ENCODE measurements at regions not wholly inside any gene's neighbourhood (a gene's known extent, or its start where the extent isn't known, plus 50 kb on each side); places are given as distances from the start of the nearest gene placed in this dataset.

DNA sequence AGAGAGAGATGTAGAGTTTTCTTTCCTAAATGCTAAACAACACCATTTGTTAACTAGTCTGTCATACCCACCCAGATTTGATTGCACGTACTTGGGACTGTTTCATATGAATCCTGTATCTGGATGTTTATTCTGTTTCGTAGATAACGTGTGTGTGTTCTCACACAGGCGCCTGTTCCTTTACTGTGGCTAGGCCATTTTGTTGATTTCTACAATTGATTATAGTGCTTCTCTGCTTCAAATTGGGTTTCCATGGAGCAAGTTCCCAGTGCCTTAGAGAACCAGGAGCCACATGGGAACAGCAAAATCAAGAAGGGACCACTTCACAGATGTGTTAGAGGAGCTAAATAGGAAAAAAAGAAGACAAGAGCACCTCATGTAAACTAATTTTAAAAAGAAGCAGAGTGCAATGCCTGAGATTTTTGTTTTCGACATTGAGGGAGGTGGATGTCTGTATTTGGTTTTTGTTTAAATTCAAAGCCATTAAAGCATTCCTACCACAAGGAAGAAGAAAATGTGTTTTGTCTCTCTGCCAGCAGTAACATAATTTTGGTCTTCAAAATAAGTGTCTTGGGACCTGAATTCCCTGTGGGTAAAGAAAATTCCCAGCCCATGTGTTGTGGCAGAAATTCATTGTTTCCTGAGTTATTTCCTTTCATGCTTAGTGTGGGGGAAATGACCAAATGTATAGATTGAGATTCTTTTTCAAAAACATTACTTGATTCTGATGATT, 424.0 kb upstream of the C2CD4B start:
- POLR2A ChIA-PET = no interaction called here

DNA sequence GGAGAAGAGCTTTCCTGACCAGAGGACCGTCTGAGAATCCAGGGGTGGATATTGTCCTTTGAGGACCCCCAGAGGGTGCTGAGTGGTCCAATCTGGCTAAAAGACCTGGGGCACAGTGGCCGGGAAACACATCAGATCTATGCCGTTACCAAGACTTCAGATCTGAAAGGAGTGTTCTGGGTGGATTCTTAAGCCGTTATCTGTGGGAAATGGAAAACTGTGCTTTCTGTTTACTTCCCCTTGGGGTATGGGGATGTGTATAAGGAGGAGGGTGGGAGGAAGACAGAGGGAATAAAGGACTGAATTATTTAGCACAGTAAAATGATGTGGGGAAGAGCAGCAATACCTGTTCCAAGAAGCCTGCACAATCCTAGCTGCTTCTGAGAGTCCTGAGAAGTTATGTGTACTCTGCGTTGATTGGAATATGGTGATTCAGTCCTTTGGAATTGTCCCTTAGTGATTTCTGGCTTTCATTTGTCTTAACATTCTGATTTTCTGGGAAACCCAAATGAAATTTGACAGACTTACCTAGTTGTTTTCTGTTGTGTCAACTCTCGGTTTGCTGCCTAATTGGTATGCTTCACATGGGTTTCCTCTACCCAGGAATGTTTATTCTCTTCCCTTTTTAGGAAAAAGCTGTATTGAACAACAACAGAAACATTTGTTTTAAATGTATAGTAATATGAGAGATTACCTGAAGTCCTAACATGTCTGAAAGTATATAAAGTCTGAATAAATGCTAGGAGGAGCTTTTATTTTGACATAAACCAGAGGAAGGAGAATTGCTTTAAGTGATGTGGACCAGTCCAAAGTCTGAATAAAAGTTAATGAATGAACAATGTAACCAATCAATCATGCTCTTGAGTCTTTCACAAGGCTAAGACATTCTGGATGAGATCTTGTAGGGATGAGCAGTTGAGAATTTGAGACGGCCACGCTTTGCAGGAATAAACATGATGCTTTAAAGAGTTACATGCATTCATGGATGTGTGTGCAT, 427.1 kb upstream of the C2CD4B start:
- Histone ChIP-seq H3K27me3 (ENCODE audit: control insufficient read depth, insufficient read depth, low read length) (no peaks in the 10 kb centered on the region), H3K27ac (ENCODE audit: low read depth, low read length) (no peak overlapping the region), H3K4me3 (ENCODE audit: low read depth, low read length) (no peak overlapping the region), H3K9me3 (ENCODE audit: control insufficient read depth, insufficient read depth, low read length) (no peaks in the 10 kb centered on the region)
- TF ChIP-seq, protein P1, sequence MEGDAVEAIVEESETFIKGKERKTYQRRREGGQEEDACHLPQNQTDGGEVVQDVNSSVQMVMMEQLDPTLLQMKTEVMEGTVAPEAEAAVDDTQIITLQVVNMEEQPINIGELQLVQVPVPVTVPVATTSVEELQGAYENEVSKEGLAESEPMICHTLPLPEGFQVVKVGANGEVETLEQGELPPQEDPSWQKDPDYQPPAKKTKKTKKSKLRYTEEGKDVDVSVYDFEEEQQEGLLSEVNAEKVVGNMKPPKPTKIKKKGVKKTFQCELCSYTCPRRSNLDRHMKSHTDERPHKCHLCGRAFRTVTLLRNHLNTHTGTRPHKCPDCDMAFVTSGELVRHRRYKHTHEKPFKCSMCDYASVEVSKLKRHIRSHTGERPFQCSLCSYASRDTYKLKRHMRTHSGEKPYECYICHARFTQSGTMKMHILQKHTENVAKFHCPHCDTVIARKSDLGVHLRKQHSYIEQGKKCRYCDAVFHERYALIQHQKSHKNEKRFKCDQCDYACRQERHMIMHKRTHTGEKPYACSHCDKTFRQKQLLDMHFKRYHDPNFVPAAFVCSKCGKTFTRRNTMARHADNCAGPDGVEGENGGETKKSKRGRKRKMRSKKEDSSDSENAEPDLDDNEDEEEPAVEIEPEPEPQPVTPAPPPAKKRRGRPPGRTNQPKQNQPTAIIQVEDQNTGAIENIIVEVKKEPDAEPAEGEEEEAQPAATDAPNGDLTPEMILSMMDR (IDR thresholded peaks at IDR 0.05; ENCODE audit: low read depth, low read length) = no peak
- DNase-seq (ENCODE audit: low read depth, low spot score) = no peak
- ChIA-PET CTCF (interaction anchor here (0.6 to 1.3 kb wide), 2 partner anchors 9 to 75 kb away, joined by 3 read pairs; no protein-coding TSS in a partner anchor), POLR2A (interaction anchor here (1.2 kb wide), 1 partner anchor 12 kb away, joined by 3 read pairs; no protein-coding TSS in a partner anchor)

More for the DNA sequence above, 424.0 kb upstream of the C2CD4B start:
- Histone ChIP-seq H3K27me3 (ENCODE audit: control insufficient read depth, insufficient read depth, low read length) (no peaks in the 10 kb centered on the region), H3K9me3 (ENCODE audit: control insufficient read depth, insufficient read depth, low read length) (no peaks in the 10 kb centered on the region), H3K27ac (ENCODE audit: low read depth, low read length) (no peak overlapping the region), H3K4me3 (ENCODE audit: low read depth, low read length) (no peak overlapping the region)
- CTCF ChIA-PET = no interaction called here
- TF ChIP-seq, protein P1 (IDR thresholded peaks at IDR 0.05; ENCODE audit: low read depth, low read length) = peak; percentile 33
- no peak for DNase-seq (ENCODE audit: low read depth, low spot score)

- TF ChIP-seq, protein P1 (IDR thresholded peaks at IDR 0.05; ENCODE audit: low read depth, low read length) = no peak
- no peak overlapping the region for H3K27ac ChIP-seq (ENCODE audit: low read depth, low read length)
- H3K9me3 ChIP-seq (ENCODE audit: control insufficient read depth, insufficient read depth, low read length) = no peaks in the 10 kb centered on the region
- no peaks in the 10 kb centered on the region for H3K27me3 ChIP-seq (ENCODE audit: control insufficient read depth, insufficient read depth, low read length)
- CTCF ChIA-PET = interaction anchor here (0.6 to 1.3 kb wide), 2 partner anchors 10 to 74 kb away, joined by 3 read pairs; no protein-coding TSS in a partner anchor
- POLR2A ChIA-PET = interaction anchor here (1.2 to 1.6 kb wide), 2 partner anchors 11 to 23 kb away, joined by 3 read pairs; no protein-coding TSS in a partner anchor
- H3K4me3 ChIP-seq (ENCODE audit: low read depth, low read length) = no peak overlapping the region
- DNase-seq (ENCODE audit: low read depth, low spot score) = no peak
Measured at GRCh38 chr15:62592920-62593319, 427.8 kb upstream of the C2CD4B start.

- CTCF ChIA-PET = interaction anchor here (1.3 kb wide), 1 partner anchor 11 kb away, joined by 3 read pairs; no protein-coding TSS in a partner anchor
- DNase-seq (ENCODE audit: low read depth, low spot score) = no peak
- TF ChIP-seq, protein P1 (IDR thresholded peaks at IDR 0.05; ENCODE audit: low read depth, low read length) = no peak
- Histone ChIP-seq H3K27ac (ENCODE audit: low read depth, low read length) (no peak overlapping the region), H3K9me3 (ENCODE audit: control insufficient read depth, insufficient read depth, low read length) (no peaks in the 10 kb centered on the region), H3K27me3 (ENCODE audit: control insufficient read depth, insufficient read depth, low read length) (no peaks in the 10 kb centered on the region), H3K4me3 (ENCODE audit: low read depth, low read length) (no peak overlapping the region)
- POLR2A ChIA-PET = interaction anchor here (1.2 to 1.6 kb wide), 2 partner anchors 10 to 24 kb away, joined by 3 read pairs; no protein-coding TSS in a partner anchor
Measured at GRCh38 chr15:62593681-62594399, 428.8 kb upstream of the C2CD4B start.

Measured in AG04450 (cell line).